ENCODE measurements at regions not wholly inside any gene's neighbourhood (a gene's known extent, or its start where the extent isn't known, plus 50 kb on each side); places are given as distances from the start of the nearest gene placed in this dataset.
A peak's percentile ranks its signal among the peaks of the same experiment; 100 is the strongest.

GRCh38 chr10:104580321-104580720 lies 60.8 kb upstream of the SORCS3 start:
- intact Hi-C loops (cut with DNase I, micrococcal nuclease) = no loop called here
- no peaks in the 10 kb centered on the region for H3K9me3 ChIP-seq
- no peak overlapping the region for H3K4me3 ChIP-seq
- ATAC-seq (no peak), DNase-seq (no peak)
- H3K4me1 ChIP-seq (ENCODE audit: low read depth) = no peaks in the 10 kb centered on the region
- no peaks in the 10 kb centered on the region for H3K36me3 ChIP-seq (ENCODE audit: low read depth)
- TF ChIP-seq CTCF (IDR thresholded peaks at IDR 0.05) = no peak

GRCh38 chr10:104580774-104581675 lies 60.1 kb upstream of the SORCS3 start:
- no peak overlapping the region for H3K4me3 ChIP-seq
- intact Hi-C loops (cut with DNase I, micrococcal nuclease) = no loop called here
- peak; percentile 83 for TF ChIP-seq CTCF (IDR thresholded peaks at IDR 0.05)
- no peaks in the 10 kb centered on the region for H3K4me1 ChIP-seq (ENCODE audit: low read depth)
- H3K9me3 ChIP-seq = no peaks in the 10 kb centered on the region
- H3K36me3 ChIP-seq (ENCODE audit: low read depth) = no peaks in the 10 kb centered on the region
- ATAC-seq (peak; percentile 85), DNase-seq (peak in 2 of 3 donors; percentile 55 to 88)

- DNase-seq = no peak
- no peaks in the 10 kb centered on the region for H3K9me3 ChIP-seq
- no peaks in the 10 kb centered on the region for H3K4me1 ChIP-seq (ENCODE audit: low read depth)
- H3K4me3 ChIP-seq = no peak overlapping the region
- TF ChIP-seq CTCF (IDR thresholded peaks at IDR 0.05) = no peak
- no peak for ATAC-seq
- no peaks in the 10 kb centered on the region for H3K36me3 ChIP-seq (ENCODE audit: low read depth)
- intact Hi-C loops (cut with DNase I, micrococcal nuclease) = no loop called here
Observed at GRCh38 chr10:104581884-104582601, 59.0 kb upstream of the SORCS3 start.

GRCh38 chr10:104582602-104582951 lies 58.5 kb upstream of the SORCS3 start:
- intact Hi-C loops (cut with DNase I, micrococcal nuclease) = no loop called here
- ATAC-seq = no peak
- no peak for TF ChIP-seq CTCF (IDR thresholded peaks at IDR 0.05)
- H3K4me1 ChIP-seq (ENCODE audit: low read depth) = no peaks in the 10 kb centered on the region
- H3K4me3 ChIP-seq = no peak overlapping the region
- no peaks in the 10 kb centered on the region for H3K36me3 ChIP-seq (ENCODE audit: low read depth)
- no peak for DNase-seq
- H3K9me3 ChIP-seq = no peaks in the 10 kb centered on the region

GRCh38 chr10:104582966-104583365 lies 58.1 kb upstream of the SORCS3 start:
- no peaks in the 10 kb centered on the region for H3K9me3 ChIP-seq
- intact Hi-C loops (cut with DNase I, micrococcal nuclease) = no loop called here
- DNase-seq = no peak
- ATAC-seq = no peak
- no peak for TF ChIP-seq CTCF (IDR thresholded peaks at IDR 0.05)
- no peak overlapping the region for H3K4me3 ChIP-seq
- H3K36me3 ChIP-seq (ENCODE audit: low read depth) = no peaks in the 10 kb centered on the region
- H3K4me1 ChIP-seq (ENCODE audit: low read depth) = no peaks in the 10 kb centered on the region

Data from mucosa of descending colon (tissue), 3 donors.